HG03108 (cell line): ENCODE measurements at regions not wholly inside any gene's neighbourhood (a gene's known extent, or its start where the extent isn't known, plus 50 kb on each side); places are given as distances from the start of the nearest gene placed in this dataset.
"Not testable (repeated sequence)": the region's sequence is repeated elsewhere in the genome, so short reads cannot be mapped to it uniquely, and the experiment has no call there.

Experiments used
- ATAC-seq: cut with Tn5 transposase; IDR thresholded peaks from one replicate; pipeline ENCODE4 v1.9.1; 2021; ENCODE audit warnings: moderate library complexity; ENCODE audit not compliant: unreplicated experiment

DNA sequence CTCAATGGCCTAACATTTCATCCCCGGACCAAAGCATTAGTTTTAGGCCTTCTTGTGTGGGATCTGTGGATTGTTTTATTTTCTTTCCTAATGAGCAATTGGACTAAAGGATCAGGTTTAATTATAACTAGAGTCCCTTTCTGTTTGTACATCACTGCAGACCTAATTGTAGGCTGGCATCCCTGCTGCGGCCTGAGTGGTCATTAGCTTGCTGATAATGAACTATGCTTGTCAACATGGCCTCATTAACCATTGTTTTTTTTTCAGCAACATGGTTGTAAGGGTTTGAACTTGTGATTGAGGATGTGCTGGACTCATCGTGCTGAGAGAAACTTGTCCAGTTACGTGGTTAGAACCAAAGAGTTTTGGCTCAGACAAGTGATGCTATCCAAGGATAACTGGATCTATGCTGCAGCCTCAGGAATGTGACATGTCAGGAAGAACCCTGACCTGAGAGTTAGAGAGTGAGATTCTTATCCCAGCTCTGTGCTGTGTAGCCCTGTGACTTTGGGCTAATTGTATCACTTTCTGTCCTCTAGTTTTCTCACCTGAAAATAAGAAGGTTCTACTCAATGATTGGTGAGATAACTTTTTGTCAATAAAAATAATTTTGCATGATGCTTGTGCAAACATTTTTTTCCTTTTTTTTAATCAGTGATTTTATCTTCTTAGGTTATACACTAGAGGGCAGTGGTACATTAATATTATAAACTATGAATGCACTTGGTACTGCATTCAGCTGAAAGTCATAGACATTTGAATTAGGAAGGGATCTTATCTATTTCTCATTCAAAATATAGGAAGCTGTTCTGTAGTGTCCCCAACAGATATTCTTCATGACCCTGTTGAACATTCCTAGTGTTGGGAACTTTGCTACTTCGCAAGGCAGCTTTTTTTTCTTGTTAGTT is 140.9 kb downstream of the RNF144B start:
- ATAC-seq, result no peak

DNA sequence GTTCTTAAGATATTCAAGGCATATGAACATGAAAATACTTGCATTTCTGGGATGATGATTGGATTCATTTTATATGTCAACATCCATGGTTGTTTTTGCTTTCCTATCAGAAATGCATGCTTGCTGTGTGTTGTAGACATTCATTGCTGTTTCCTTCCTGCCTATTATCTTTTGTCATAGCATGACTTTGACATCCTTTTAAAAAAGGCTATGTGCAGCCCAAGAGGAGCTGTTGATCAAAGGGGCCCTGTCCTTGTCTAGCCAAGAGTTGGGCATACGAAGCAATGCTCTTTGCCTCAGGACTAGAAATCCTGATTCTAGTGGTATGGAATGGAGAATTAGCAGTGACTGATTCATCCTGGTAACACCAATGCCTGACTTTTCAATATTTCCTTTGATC is 143.1 kb downstream of the RNF144B start:
- ATAC-seq, result no peak

DNA sequence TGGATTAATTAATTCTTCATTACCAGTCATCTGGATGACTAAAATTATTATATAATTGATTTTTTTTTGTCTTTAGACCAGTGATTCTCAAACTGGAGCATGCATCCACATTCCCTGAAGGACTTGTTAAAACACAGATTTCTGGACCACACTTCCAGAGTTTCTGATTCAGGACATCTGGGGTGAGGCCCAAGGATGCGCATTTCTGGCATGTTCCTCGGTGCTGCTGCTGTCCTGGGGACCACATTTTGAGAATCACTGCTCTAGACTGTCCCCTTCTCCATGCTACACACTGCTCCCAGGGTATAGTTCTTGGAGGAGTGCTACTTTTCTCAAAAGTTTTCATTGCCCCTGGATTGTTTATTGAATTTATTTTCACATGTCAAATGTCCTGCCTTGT is 145.0 kb downstream of the RNF144B start:
- no peak for ATAC-seq

DNA sequence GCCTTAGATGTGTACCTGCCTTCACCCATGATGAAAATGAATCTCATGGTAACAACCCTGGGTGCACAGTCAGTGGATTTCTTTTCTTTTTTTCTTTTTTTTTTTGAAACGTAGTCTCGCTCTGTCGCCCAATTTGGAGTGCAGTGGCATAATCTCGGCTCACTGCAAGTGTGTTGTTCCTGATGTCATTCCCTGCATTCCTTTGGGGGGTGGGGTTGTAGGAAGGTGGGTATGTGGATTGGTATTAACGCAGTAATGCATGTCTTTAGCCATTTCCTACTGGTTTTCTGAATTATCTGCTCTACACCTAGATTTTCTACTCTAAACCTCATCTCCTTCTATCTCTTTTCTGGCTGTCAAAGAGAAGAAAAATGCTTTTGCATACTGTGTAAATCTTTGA is 146.6 kb downstream of the RNF144B start:
- ATAC-seq, result no peak

DNA sequence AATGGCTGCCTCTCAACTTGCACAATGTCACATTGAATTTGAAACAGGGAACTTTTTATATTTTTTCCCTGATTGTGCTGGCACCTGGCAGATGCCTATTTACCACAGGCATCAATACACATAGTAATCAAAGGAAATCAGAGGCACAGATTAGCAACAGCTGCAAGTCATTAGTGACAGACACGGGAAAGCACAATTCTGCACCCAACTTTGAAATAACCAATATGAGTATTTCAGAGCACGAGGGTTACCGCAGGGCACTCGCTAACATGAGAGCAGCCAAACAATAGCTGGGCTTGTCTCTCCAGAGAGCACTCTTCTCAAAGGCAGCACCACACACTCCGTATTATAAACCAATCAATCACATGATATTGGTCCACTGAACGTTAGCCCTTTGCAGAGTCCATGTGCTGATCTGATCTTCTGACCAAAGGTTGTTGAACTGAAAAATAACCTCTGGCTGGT is 149.5 kb downstream of the RNF144B start:
- no peak for ATAC-seq

DNA sequence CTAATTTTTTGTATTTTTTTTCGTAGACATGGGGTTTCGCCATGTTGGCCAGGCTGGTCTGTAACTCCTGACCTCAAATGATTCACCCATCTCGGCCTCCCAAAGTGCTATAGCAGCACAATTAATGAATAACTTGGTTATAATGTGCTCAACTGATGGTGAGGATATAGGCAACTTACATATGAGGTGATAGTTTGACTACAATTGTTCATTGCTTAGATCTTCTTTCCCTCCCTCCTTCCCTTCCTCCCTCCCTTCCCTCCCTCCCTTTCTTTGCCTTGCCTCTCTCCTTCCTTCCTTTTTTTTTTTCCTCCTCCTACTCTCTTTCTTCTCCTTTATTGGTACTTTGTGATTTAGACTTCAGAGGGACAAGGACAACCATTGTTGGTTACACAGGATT is 151.2 kb downstream of the RNF144B start:
- ATAC-seq, result no peak

DNA sequence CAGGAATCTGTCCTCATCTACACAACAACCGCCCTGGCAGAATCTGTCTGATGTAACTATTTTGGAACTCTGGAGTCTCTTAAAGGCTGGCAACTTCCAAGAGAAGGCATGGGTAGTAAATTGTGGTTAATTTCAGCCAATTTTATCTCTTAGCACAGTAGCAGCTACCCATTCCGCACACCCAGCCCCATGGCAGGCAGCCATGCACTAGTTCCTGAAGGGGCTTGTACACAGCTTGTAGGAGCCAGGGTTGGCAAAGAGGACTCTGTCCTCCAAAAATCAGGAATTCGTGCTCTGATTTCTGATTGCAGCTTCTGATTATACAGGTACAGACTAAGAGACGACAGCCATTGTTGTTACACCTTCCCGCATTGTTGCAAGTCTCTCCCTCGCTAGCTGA is 155.9 kb downstream of the RNF144B start:
- no peak for ATAC-seq

DNA sequence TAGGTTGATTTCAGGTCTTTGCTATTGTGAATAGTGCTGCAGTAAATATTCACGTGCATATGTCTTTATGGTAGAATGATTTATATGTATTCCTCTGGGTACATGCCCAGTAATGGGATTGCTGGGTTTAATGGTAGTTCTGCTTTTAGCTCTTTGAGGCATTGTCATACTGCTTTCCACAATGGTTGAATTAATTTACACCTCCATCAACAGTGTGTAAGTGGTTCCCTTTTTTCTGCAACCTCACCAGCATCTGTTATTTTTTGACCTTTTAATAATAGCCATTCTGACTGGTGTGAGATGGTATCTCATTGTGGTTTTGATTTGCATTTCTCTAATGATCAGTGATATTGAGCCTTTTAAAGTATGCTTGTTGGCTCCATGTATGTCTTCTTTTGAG is 158.0 kb downstream of the RNF144B start:
- ATAC-seq, result not testable (repeated sequence)

DNA sequence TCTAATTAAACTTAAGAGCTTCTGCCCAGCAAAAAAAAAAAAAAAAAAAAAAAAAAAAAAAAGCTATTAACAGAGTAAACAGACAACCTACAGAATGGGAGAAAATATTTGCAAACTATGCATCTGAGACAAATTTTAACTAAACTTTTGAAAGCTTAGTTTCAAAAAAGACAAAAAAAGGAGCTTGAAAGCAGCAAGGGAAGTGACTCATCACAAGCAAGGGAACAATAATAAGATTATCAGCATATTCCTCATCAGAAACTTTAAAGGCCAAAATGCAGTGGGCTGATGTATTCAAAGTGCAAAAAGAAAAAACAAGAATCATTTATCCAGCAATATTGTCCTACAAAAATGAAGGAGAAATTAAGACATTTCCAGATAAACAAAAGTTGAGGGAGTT is 158.6 kb downstream of the RNF144B start:
- ATAC-seq, result no peak

DNA sequence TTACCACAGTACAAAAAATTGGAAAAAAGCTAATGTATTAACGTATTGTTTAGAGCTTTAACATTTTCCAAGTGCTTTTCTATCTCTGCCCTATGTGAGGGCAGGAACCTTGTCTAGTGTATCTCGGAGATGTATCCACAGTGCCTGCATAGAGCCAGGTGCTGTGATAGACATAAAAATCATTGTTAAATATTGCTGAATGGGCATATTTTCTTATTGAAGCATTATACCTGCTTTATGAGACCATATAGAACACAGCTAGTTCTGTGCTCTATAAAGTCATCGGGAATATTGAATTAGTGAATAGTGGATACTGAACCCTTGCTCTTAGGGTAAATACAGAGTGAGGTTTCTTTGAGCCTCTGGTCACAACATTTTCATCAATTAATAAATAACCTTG is 163.0 kb downstream of the RNF144B start:
- ATAC-seq, result no peak

DNA sequence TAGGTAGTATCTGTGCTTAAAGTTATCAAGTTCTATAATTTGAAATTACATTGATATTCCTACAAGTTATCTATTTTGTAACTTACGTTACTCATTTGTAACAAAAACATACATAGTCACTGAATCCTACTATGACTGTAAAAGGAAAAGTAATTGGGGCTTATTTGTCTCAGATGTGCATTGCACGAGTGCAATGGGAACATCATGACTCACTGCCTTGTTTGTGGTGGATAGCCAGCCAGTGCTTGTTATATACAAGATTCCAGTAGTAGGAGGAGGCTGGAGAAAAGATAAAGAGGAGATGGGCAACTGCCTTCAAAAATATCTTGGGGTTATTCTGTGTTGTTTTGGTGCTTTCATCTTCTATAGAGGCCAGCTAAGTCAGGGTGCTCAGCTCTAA is 164.1 kb downstream of the RNF144B start:
- ATAC-seq, result no peak

DNA sequence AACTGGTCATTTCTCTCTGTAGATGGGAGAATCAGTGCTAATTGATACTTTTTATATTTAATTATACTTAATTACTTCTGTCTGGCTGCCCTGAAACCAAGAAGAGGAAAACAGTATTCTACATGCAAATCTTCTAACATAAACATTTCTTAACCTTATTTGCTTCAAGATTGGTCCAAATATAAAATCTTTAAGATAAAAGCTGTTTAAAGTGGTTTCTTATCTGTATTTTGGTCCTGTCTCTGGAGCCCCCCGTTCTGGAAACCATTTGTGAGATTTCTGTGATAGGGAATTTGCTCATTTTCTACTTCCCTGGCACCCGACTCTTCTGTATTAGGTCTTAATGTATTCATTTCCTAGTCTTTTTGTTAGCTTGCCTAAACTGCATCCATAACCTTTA is 168.6 kb downstream of the RNF144B start:
- ATAC-seq, result no peak

DNA sequence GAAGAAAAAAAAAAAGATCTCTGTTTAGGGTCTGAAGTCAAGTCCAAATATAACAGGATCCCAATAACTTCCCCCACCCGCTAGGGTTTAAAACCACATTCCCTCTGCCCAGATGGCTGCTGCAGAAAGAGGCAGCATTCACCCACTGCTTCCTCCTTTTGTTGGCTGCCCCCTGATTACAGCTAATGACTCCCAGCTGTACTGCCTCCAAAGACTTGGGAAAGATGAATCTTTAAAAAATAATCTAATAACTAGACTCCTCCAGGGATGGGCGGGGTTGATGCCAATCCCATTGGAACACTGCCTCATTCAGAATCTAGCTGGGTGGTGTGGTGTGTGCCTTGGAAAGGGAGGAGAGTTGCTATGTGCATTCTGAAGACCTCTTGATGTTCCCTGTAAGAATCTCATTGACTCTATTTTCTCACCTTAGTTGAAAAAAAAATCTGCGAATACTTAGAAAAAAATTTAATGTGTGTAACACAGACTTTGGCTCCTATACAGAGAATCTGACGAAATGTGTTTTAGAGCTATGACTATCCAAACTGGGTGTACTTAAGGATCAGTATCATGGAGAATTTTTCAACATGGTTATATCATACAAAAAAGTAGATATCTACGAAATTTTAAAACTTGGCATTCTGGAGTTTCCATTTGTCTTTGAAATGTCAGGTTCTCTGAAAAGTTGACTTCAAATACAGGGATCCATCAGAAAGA is 174.0 kb downstream of the RNF144B start:
- no peak for ATAC-seq

DNA sequence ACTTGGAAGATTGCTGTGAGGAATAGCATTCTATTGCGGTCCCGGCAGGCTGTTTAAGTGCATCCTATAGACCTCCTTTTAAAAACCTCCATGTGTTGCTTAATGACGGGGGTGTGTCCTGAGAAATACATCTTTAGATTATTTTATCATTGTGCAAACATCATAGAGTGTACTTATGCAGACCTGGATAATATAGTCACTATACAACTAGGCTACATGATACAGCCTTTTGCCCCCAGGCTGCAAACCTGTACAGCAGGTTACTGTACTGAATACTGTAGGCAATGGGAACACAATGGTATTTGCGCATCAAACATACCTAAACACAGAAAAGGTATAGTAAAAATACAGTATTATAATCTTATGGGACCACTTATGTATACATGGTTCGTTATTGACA is 175.6 kb downstream of the RNF144B start:
- ATAC-seq, result no peak

DNA sequence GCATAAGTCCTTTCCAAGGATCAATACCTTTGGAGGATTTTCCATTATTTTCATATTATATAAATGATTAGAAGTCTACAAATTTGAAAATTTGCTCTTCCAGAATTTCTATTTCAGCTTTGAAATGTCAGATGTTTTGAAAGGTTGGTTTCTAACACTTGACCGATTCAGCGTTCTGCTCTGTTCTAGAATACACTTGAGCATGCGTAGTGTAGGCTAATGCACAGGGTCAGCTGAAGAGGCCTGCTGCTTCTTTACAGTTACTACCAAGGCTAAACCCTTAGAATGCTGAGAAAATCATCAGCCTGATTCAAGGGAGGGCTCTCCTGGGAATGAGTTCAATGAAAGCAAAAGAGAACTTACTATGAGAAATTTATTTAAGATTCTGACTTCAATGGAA is 177.6 kb downstream of the RNF144B start:
- no peak for ATAC-seq

DNA sequence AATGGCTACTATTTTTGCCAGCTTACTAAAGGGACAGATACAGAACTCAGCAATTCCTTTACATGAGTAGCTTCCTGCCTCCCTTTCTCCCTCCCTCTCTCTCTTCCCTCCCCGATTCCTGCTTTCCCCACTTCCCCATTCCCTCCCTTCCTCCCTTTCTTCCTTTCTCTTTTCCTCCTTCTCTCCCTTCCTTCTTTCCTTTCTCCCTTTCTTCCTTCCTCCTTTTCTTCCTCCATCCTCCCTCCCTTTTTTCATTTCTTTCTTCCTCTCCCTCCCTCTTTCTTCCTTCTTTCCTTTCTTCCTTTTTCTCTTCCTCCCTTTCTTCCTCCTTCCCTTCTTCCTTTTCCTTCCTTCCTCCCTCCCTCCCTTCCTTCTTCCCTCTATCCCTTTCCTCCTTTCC is 178.1 kb downstream of the RNF144B start:
- no peak for ATAC-seq

DNA sequence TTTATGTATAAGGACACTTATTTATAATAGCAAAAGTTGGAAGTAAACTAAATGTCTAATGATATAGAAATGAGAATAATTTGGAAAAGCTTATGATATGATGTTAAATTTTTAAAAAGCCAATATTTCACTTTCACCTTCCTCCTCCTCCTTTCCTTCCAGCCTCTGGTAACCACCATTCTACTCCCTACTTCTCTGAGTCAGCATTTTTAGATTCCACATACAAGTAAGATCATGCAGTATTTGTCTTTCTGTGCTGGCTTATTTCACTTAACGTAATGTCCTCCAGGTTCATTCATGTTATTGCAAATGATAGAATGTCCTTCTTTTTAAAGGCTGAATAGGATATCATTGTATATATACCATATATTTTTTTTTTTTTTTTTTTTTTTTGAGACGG is 180.2 kb downstream of the RNF144B start:
- ATAC-seq, result no peak

DNA sequence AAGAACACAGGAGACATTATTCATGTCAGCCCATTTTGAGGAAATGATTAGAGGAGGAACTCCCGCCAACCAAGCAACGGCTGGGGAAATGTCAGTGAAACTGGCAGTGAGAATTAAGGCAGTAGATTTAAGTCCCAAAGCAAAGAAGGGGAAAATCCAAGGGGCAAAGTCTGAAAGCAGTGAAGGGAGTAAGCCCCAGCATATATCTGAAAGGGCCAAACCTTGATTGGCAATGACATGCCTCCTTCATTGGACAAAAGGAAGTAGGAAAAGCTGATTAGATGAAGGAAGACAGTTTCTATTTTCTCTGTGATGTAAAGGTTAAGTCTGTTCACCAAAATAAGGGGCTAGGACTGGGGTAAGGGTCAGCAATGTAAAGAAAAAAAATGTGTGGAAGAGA is 190.3 kb downstream of the RNF144B start:
- ATAC-seq, result no peak

DNA sequence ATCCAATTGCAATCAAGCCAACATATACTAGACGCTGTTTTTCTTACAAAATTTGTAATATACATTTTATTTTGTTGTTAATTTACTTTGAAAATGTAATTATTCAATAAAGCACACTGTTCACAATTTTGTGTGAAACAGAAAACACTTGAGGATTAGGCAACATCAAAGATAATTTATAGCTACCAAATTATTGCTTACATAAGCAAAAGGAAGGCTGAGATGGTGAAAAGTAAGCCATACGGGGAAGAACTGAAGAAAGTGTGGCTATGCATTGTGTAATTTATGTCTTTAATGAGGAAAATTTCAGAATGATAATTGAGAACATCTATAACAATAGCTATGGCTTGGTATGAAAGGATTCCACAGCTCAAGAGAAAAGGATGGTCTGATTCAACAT is 192.0 kb downstream of the RNF144B start:
- no peak for ATAC-seq

DNA sequence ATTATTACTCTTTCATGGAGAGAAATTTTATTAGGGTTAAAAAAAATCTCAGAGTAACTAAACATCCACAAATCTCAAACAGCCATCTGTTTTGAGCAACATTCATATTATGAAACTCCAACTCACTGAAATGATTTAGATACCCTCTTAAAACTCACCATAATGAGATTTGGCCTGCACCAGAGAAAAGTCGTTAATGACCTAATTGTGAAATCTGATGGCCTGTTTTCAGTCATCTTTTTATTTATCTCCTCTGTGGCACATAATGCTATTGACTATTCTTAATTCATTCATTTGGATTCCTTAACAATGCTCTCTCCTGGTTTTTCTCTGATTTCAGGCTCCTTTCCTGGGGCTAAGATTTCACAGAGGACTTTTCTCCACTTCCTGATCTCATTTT is 192.7 kb downstream of the RNF144B start:
- ATAC-seq, result no peak

DNA sequence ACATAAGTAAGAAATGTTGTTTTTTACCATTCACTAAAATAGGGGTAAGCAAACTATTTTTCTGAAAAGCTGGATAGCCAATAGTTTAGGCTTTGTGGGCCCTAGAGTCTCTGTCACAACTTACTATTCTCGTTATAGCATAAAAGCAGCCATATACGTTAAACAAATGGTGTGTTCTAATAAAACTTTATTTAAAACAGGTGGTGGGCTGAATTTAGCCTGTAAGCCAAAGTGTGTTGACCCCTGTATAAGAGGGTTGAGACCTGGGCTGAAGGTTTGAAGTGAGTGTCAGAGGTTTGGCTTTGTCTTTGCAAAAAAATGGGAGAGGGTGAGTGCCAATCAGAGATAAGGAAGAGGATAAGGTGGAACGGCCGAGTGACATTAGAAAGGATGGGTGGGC is 197.2 kb downstream of the RNF144B start:
- ATAC-seq, result no peak

DNA sequence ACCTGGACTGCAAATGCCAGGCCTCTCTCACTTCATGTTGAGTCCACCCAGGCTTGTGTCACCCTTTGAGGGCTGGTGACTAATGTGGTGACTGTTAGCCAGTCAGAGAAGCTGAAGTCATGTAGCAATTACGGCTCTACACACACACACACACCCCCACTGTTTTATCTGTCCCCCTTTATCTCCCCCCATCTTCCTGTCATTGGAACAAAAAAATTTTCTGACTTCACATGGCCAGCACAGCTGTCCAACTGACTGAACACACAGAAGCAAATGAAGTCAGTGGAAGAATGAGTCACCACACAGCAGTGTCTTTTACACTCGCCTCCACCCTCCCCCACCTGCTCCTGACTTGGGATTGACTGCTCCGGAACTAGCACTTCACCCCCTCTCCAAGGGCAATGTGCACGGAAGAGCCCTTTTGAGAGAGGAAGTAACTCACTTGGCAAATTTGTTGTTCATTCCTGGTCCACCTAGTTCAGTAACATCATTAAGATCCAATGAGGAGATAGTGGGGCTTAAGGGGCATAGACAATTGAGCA is 198.0 kb downstream of the RNF144B start:
- no peak for ATAC-seq
